Thyroid gland (tissue), 4 donors: ENCODE measurements at regions not wholly inside any gene's neighbourhood (a gene's known extent, or its start where the extent isn't known, plus 50 kb on each side); places are given as distances from the start of the nearest gene placed in this dataset.

ENCODE experiments used
- DNase-seq, 2 donors: peaks; one replicate each; pipeline ENCODE4 v3.0.0-alpha.2; 2019
- H3K27ac ChIP-seq, 3 donors: fragments of 200-600 bp; sonication (generic); 1 replicate in 2 of 3; 2 replicates in 1 of 3; pipeline ENCODE4 v1.5.1; 2016 to 2019; ENCODE audit warnings: mild to moderate bottlenecking in 1 of 3, moderate library complexity in 1 of 3
- H3K27me3 ChIP-seq: fragments of 200-600 bp; sonication (generic); one replicate; pipeline ENCODE4 v1.5.1; 2019
- H3K36me3 ChIP-seq, 2 donors: fragments of 200-600 bp; sonication (generic); one replicate each; pipeline ENCODE4 v1.5.1; 2016 to 2019
- H3K4me1 ChIP-seq, 2 donors: fragments of 200-600 bp; sonication (generic); one replicate each; pipeline ENCODE4 v1.5.1; 2017 to 2019
- H3K4me3 ChIP-seq, 3 donors: fragments of 200-600 bp; sonication (generic); replicated peaks in 1 of 3; 1 replicate in 2 of 3; 2 replicates in 1 of 3; pipeline ENCODE4 v1.5.1; 2016; ENCODE audit warnings: mild to moderate bottlenecking in 1 of 3
- H3K9me3 ChIP-seq: fragments of 200-600 bp; sonication (generic); one replicate; pipeline ENCODE4 v1.5.1; 2017
- CTCF ChIP-seq, 6 experiments: fragments of 200-600 bp in 3 of 6; fragments of 450-650 bp in 3 of 6; sonication (generic) in 3 of 6; IDR thresholded peaks; one replicate each; pipeline ENCODE4 v1.5.1; 2016 to 2019; ENCODE audit warnings: antibody characterized with exemption in 6 of 6, mild to moderate bottlenecking in 2 of 6, inconsistent platforms in 1 of 6, moderate library complexity in 1 of 6
- POLR2A ChIP-seq, 2 donors: fragments of 450-650 bp; IDR thresholded peaks; one replicate each; pipeline ENCODE4 v1.6.1; 2017; ENCODE audit warnings: antibody characterized with exemption in 2 of 2, mild to moderate bottlenecking in 2 of 2, moderate library complexity in 1 of 2
- WGBS, 2 donors: methylation state at CpG; one replicate each; pipeline ENCODE4 v1.1.5; 2017; 5-methylcytosine and 5-hydroxymethylcytosine counted together
- intact Hi-C: fragments of 100-400 bp; cut with DNase I; formaldehyde crosslinking; loops from one replicate; pipeline ENCODE4 v1.15.1; 2023

GRCh38 chr3:56975567-56975966 lies 84.9 kb upstream of the SPATA12 start:
- TF ChIP-seq CTCF (IDR thresholded peaks at IDR 0.05) (no peak), POLR2A (IDR thresholded peaks at IDR 0.05) (no peak)
- intact Hi-C loops, result no loop called here
- Histone ChIP-seq H3K4me1 (peaks cover 4 to 6% of the 10 kb centered on the region in 2 donors), H3K36me3 (no peaks in the 10 kb centered on the region), H3K27ac (no peak overlapping the region), H3K9me3 (no peaks in the 10 kb centered on the region), H3K27me3 (no peaks in the 10 kb centered on the region), H3K4me3 (no peak overlapping the region)
- no peak for DNase-seq
- 96 to 98% methylated on average over 1 of the region's 1 CpG for WGBS, 2 donors

DNA sequence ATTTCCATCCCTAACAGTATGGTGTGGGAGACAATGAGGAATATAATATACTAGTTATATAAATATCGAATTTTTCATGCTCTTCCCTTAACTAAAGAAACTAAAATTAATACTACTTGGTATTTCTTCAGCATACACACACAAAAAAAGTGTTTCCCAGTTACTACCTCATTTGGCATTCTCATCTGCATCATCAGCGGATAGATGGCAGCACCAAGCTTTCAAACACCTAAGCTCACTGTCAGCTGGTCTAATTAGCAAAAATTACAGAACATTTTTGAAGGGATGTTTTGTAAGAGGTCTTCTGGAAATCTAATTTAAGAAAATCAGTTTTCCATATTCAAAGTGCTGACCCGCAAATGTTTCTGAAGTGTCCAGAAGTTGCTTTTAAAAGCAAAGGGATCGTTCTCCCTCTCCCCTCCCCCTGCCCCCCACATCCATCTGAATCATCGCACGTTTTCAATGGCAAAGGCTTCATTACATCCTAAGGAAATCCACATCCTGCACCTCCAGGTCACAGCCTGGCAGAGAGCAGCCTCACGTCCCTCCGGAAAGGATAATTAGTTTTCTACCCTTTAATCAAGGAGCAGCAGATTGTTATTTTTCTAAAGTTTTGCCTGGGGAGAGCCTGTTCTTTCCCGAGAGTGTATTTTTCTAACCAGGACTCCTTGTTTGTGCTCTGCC lies 86.1 kb upstream of the SPATA12 start:
- TF ChIP-seq POLR2A (IDR thresholded peaks at IDR 0.05), result no peak
- no peak for TF ChIP-seq CTCF (IDR thresholded peaks at IDR 0.05)
- WGBS, 2 donors, result 68 to 74% methylated on average over 9 of the region's 9 CpGs
- DNase-seq, result no peak

DNA sequence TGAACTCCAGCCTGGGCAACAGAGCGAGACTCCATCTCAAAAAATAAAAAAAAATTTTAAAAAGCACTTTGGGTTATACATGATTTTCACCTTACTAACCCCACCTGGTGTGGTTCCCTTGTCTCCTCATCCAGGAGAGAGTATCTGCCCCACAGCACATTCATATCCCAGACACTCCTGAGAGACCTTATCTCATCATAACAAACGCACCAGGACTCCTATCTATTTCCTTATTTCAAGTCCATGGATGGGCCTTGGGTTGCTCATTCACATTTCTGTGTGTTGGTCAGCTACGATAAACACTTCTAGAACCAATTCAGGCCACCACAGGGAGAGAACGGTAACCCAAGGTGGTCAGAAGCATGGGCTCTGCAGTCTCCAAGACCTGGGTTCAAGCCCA lies 88.6 kb upstream of the SPATA12 start:
- H3K9me3 ChIP-seq, result no peaks in the 10 kb centered on the region
- no peaks in the 10 kb centered on the region for H3K36me3 ChIP-seq
- intact Hi-C loops, result no loop called here
- peaks cover 8 to 10% of the 10 kb centered on the region in 2 donors for H3K4me1 ChIP-seq
- H3K4me3 ChIP-seq, result no peak overlapping the region
- 95 to 96% methylated on average over 4 of the region's 4 CpGs for WGBS, 2 donors
- DNase-seq, result no peak
- no peaks in the 10 kb centered on the region for H3K27me3 ChIP-seq
- TF ChIP-seq POLR2A (IDR thresholded peaks at IDR 0.05), result no peak
- TF ChIP-seq CTCF (IDR thresholded peaks at IDR 0.05), result no peak
- H3K27ac ChIP-seq, result no peak overlapping the region

More for the DNA sequence above, 86.1 kb upstream of the SPATA12 start:
- Histone ChIP-seq H3K4me3 (no peak overlapping the region), H3K4me1 (peaks cover 8 to 10% of the 10 kb centered on the region in 2 donors), H3K9me3 (no peaks in the 10 kb centered on the region), H3K27me3 (no peaks in the 10 kb centered on the region), H3K36me3 (no peaks in the 10 kb centered on the region), H3K27ac (no peak overlapping the region)
- intact Hi-C loops, result no loop called here

GRCh38 chr3:56971261-56971660 lies 89.2 kb upstream of the SPATA12 start:
- Histone ChIP-seq H3K36me3 (no peaks in the 10 kb centered on the region), H3K9me3 (no peaks in the 10 kb centered on the region), H3K4me1 (peaks cover 8 to 10% of the 10 kb centered on the region in 2 donors), H3K27ac (no peak overlapping the region), H3K27me3 (no peaks in the 10 kb centered on the region), H3K4me3 (no peak overlapping the region)
- no peak for DNase-seq
- WGBS, 2 donors, result 94 to 96% methylated on average over 12 of the region's 12 CpGs
- TF ChIP-seq POLR2A (IDR thresholded peaks at IDR 0.05), result no peak
- no peak for TF ChIP-seq CTCF (IDR thresholded peaks at IDR 0.05)
- intact Hi-C loops, result no loop called here

GRCh38 chr3:56970461-56970879 lies 90.0 kb upstream of the SPATA12 start:
- TF ChIP-seq CTCF (IDR thresholded peaks at IDR 0.05) (no peak), POLR2A (IDR thresholded peaks at IDR 0.05) (no peak)
- intact Hi-C loops, result no loop called here

More at GRCh38 chr3:56970461-56970879, 90.0 kb upstream of the SPATA12 start:
- no peak overlapping the region for H3K4me3 ChIP-seq
- peaks cover 8 to 10% of the 10 kb centered on the region in 2 donors for H3K4me1 ChIP-seq
- no peaks in the 10 kb centered on the region for H3K9me3 ChIP-seq
- H3K27ac ChIP-seq, result peak overlapping the region in 1 of 3 donors; percentile 9
- peak; percentile 60 to 65 for DNase-seq
- 24 to 44% methylated on average over 7 of the region's 7 CpGs for WGBS, 2 donors
- H3K36me3 ChIP-seq, result no peaks in the 10 kb centered on the region
- H3K27me3 ChIP-seq, result no peaks in the 10 kb centered on the region
